Choroid plexus epithelial cell (primary cell): ENCODE measurements at regions not wholly inside any gene's neighbourhood (a gene's known extent, or its start where the extent isn't known, plus 50 kb on each side); places are given as distances from the start of the nearest gene placed in this dataset.
A peak's percentile ranks its signal among the peaks of the same experiment; 100 is the strongest.

Experiments used
- DNase-seq: peaks from one replicate; pipeline ENCODE4 v3.0.0-alpha.2; 2010; ENCODE audit warnings: low read depth
- H3K4me3 ChIP-seq: 2 replicates; pipeline ENCODE4 v1.5.1; 2011; ENCODE audit warnings: low read depth, mild to moderate bottlenecking, control low read depth, low read length, moderate library complexity
- TF ChIP-seq, protein P1 (sequence below): conservative IDR thresholded peaks from 2 replicates; pipeline ENCODE4 v1.5.1; 2011; ENCODE audit warnings: low read depth, mild to moderate bottlenecking, control low read depth, inconsistent platforms, low read length, moderate library complexity

GRCh38 chrX:121283921-121284320 lies 236.5 kb downstream of the GLUD2 start:
- TF ChIP-seq, protein P1, sequence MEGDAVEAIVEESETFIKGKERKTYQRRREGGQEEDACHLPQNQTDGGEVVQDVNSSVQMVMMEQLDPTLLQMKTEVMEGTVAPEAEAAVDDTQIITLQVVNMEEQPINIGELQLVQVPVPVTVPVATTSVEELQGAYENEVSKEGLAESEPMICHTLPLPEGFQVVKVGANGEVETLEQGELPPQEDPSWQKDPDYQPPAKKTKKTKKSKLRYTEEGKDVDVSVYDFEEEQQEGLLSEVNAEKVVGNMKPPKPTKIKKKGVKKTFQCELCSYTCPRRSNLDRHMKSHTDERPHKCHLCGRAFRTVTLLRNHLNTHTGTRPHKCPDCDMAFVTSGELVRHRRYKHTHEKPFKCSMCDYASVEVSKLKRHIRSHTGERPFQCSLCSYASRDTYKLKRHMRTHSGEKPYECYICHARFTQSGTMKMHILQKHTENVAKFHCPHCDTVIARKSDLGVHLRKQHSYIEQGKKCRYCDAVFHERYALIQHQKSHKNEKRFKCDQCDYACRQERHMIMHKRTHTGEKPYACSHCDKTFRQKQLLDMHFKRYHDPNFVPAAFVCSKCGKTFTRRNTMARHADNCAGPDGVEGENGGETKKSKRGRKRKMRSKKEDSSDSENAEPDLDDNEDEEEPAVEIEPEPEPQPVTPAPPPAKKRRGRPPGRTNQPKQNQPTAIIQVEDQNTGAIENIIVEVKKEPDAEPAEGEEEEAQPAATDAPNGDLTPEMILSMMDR = no peak
- DNase-seq = no peak

GRCh38 chrX:121298499-121298898 lies 251.1 kb downstream of the GLUD2 start:
- TF ChIP-seq, protein P1 = no peak
- no peak overlapping the region for H3K4me3 ChIP-seq
- no peak for DNase-seq

More at GRCh38 chrX:121283921-121284320, 236.5 kb downstream of the GLUD2 start:
- no peak overlapping the region for H3K4me3 ChIP-seq

DNA sequence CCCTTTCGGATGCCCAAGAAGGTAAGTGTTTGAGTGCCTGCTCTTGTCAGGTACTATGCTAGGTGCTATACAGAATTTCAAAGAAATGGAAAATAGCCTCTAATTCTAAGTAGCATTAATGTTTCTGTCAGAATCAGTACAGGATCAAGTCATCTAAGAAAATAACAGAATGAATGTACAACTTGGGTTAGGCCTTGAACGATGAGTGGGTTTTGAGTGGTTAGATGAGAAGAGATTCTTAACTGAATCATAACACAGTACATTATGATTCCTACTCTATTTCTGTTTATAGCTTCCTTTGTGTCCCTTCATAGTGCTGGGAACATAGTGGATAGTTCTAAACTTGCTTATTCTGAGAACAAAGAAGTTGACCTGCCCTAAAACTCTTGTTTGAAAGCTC lies 253.9 kb downstream of the GLUD2 start:
- H3K4me3 ChIP-seq = no peak overlapping the region
- DNase-seq = no peak
- TF ChIP-seq, protein P1 = no peak

GRCh38 chrX:121301822-121302221 lies 254.4 kb downstream of the GLUD2 start:
- no peak for DNase-seq
- TF ChIP-seq, protein P1 = no peak

DNA sequence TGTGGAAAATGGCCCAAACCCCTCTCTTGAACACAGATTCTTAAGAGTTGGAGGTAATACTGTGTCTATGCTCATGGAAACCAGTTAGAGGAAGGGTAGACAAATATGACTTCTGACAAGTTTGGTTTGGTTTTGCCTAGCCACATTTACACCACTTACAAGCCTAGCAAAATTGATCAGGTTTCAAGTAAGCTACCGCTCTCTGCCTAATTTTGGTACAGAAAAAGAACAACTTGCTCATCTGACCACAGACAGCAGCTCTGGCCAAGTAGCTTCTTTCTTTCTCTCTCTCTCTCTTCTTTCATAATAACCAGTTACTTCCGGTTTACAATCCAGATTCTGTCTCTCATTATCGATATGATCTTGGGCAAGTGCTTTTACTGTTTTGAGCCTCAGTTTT lies 260.0 kb downstream of the GLUD2 start:
- TF ChIP-seq, protein P1 = no peak
- no peak overlapping the region for H3K4me3 ChIP-seq
- peak; percentile 12 for DNase-seq

More at GRCh38 chrX:121301822-121302221, 254.4 kb downstream of the GLUD2 start:
- no peak overlapping the region for H3K4me3 ChIP-seq

DNA sequence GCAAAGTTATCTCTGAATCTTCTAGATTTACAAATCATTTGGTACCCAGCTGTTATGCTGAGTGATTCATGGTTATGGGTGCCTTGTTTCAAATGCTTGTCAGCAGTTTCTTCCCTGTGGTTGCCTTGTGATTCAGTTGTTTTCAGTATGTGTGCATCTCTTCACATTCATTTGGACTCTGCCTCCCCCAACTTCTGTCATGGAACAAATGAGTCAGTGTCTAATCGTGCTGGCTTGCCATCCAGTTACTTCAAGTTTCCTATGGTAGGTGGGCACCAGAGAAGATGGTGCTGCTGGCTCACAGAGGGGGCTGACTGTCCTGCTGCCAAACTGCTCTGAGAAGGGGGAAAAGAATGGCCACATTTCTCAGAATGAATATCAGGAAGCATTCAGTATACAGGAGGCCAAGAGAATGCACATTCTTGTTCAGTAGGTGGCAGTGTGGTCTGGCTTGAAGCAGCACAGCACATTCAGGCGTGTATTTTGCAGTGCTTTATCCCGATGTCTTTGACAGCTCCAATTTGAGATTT lies 260.9 kb downstream of the GLUD2 start:
- peak; percentile 81 for DNase-seq
- H3K4me3 ChIP-seq = no peak overlapping the region
- TF ChIP-seq, protein P1 = peak; percentile 71

GRCh38 chrX:121310820-121311219 lies 263.4 kb downstream of the GLUD2 start:
- H3K4me3 ChIP-seq = no peak overlapping the region
- TF ChIP-seq, protein P1 = no peak
- DNase-seq = no peak
